Body of pancreas (tissue), 4 donors: ENCODE measurements at regions not wholly inside any gene's neighbourhood (a gene's known extent, or its start where the extent isn't known, plus 50 kb on each side); places are given as distances from the start of the nearest gene placed in this dataset.

Source experiments
- POLR2A ChIP-seq, 3 donors: fragments of 450-650 bp; IDR thresholded peaks; one replicate each; pipeline ENCODE4 v1.6.1; 2016; ENCODE audit warnings: antibody characterized with exemption in 3 of 3, mild to moderate bottlenecking in 2 of 3
- TF ChIP-seq, protein P1 (sequence below), 7 experiments: fragments of 450-650 bp in 4 of 7; fragments of 200-600 bp in 3 of 7; sonication (generic) in 3 of 7; IDR thresholded peaks; one replicate each; pipeline ENCODE4 v1.5.1; 2016 to 2019; ENCODE audit warnings: antibody characterized with exemption in 7 of 7

- TF ChIP-seq, protein P1, sequence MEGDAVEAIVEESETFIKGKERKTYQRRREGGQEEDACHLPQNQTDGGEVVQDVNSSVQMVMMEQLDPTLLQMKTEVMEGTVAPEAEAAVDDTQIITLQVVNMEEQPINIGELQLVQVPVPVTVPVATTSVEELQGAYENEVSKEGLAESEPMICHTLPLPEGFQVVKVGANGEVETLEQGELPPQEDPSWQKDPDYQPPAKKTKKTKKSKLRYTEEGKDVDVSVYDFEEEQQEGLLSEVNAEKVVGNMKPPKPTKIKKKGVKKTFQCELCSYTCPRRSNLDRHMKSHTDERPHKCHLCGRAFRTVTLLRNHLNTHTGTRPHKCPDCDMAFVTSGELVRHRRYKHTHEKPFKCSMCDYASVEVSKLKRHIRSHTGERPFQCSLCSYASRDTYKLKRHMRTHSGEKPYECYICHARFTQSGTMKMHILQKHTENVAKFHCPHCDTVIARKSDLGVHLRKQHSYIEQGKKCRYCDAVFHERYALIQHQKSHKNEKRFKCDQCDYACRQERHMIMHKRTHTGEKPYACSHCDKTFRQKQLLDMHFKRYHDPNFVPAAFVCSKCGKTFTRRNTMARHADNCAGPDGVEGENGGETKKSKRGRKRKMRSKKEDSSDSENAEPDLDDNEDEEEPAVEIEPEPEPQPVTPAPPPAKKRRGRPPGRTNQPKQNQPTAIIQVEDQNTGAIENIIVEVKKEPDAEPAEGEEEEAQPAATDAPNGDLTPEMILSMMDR (IDR thresholded peaks at IDR 0.05) = no peak
- no peak for TF ChIP-seq POLR2A (IDR thresholded peaks at IDR 0.05)
Observed at GRCh38 chr7:118845791-118846190, 621.3 kb downstream of the ANKRD7 start.
